Anterior cingulate cortex (tissue), 58 donors: ENCODE measurements at regions not wholly inside any gene's neighbourhood (a gene's known extent, or its start where the extent isn't known, plus 50 kb on each side); places are given as distances from the start of the nearest gene placed in this dataset.
"Not testable (repeated sequence)": the region's sequence is repeated elsewhere in the genome, so short reads cannot be mapped to it uniquely, and the experiment has no call there.

Experiments
- DNase-seq, 58 donors: peaks; one replicate each; lab custom pipeline; 2025; lab: John Stamatoyannopoulos, UW

- DNase-seq = no peak
These were observed 50.8 kb upstream of the PRSS1 start for GRCh38 chr7:142698429-142698828.

GRCh38 chr7:142697270-142697669 lies 52.0 kb upstream of the PRSS1 start:
- DNase-seq = no peak

- DNase-seq = no peak
These were observed 52.7 kb upstream of the PRSS1 start for GRCh38 chr7:142696456-142697179.

GRCh38 chr7:142693911-142694310 lies 55.4 kb upstream of the PRSS1 start:
- no peak for DNase-seq

GRCh38 chr7:142690554-142691182 lies 58.6 kb upstream of the PRSS1 start:
- no peak for DNase-seq

GRCh38 chr7:142689439-142690120 lies 59.7 kb upstream of the PRSS1 start:
- no peak for DNase-seq

GRCh38 chr7:142685877-142686508 lies 63.3 kb upstream of the PRSS1 start:
- DNase-seq = no peak

GRCh38 chr7:142681314-142682092 lies 67.8 kb upstream of the PRSS1 start:
- DNase-seq = no peak

- no peak for DNase-seq
These were observed 77.8 kb upstream of the PRSS1 start for GRCh38 chr7:142671506-142671905.

GRCh38 chr7:142670511-142670910 lies 78.8 kb upstream of the PRSS1 start:
- no peak for DNase-seq

GRCh38 chr7:142669074-142669654 lies 80.1 kb upstream of the PRSS1 start:
- DNase-seq = peak in 1 of 58 donors; percentile 11

- DNase-seq = peak in 3 of 58 donors; percentile 1 to 12 (median 6)
These were observed 80.8 kb upstream of the PRSS1 start for GRCh38 chr7:142668495-142668894.

GRCh38 chr7:142657376-142657775 lies 91.9 kb upstream of the PRSS1 start:
- DNase-seq = no peak

GRCh38 chr7:142654398-142654797 lies 94.9 kb upstream of the PRSS1 start:
- no peak for DNase-seq

- DNase-seq = no peak
These were observed 101.5 kb upstream of the PRSS1 start for GRCh38 chr7:142647749-142648148.

GRCh38 chr7:142646386-142647140 lies 102.7 kb upstream of the PRSS1 start:
- DNase-seq = no peak

GRCh38 chr7:142645777-142646176 lies 103.5 kb upstream of the PRSS1 start:
- DNase-seq = no peak

GRCh38 chr7:142642316-142642715 lies 107.0 kb upstream of the PRSS1 start:
- no peak for DNase-seq

- not testable (repeated sequence) for DNase-seq
These were observed 108.0 kb upstream of the PRSS1 start for GRCh38 chr7:142641252-142641651.
